ENCODE measurements at regions not wholly inside any gene's neighbourhood (a gene's known extent, or its start where the extent isn't known, plus 50 kb on each side); places are given as distances from the start of the nearest gene placed in this dataset.

GRCh38 chr7:69250958-69251357 is 347.3 kb upstream of the AUTS2 start:
- no peak overlapping the region for H3K4me3 Mint-ChIP-seq
- DNase-seq, result no peak
- H3K27ac Mint-ChIP-seq, result no peak overlapping the region
- H3K27me3 Mint-ChIP-seq (ENCODE audit: low read depth in 3 of 3), result peaks cover 3 to 7% (median 4%) of the 10 kb centered on the region in 3 donors
- H3K4me1 Mint-ChIP-seq, result no peaks in the 10 kb centered on the region
- no peaks in the 10 kb centered on the region for H3K36me3 Mint-ChIP-seq
- peaks cover 0 to 5% (median 0%) of the 10 kb centered on the region in 6 donors for H3K9me3 Mint-ChIP-seq

GRCh38 chr7:69254643-69255042 is 343.6 kb upstream of the AUTS2 start:
- peaks cover 4 to 8% (median 7%) of the 10 kb centered on the region in 3 donors for H3K27me3 Mint-ChIP-seq (ENCODE audit: low read depth in 3 of 3)
- H3K4me1 Mint-ChIP-seq, result no peaks in the 10 kb centered on the region

GRCh38 chr7:69256634-69257081 is 341.6 kb upstream of the AUTS2 start:
- no peaks in the 10 kb centered on the region for H3K4me1 Mint-ChIP-seq
- peaks cover 0 to 2% (median 0%) of the 10 kb centered on the region in 6 donors for H3K9me3 Mint-ChIP-seq
- no peak overlapping the region for H3K4me3 Mint-ChIP-seq
- H3K36me3 Mint-ChIP-seq, result no peaks in the 10 kb centered on the region
- peak overlapping the region in 1 of 6 donors; percentile 20 for H3K27ac Mint-ChIP-seq
- DNase-seq, result no peak
- peaks cover 2 to 9% (median 8%) of the 10 kb centered on the region in 3 donors for H3K27me3 Mint-ChIP-seq (ENCODE audit: low read depth in 3 of 3)

More at GRCh38 chr7:69254643-69255042, 343.6 kb upstream of the AUTS2 start:
- Mint-ChIP-seq H3K9me3 (peaks cover 0 to 5% (median 0%) of the 10 kb centered on the region in 6 donors), H3K36me3 (no peaks in the 10 kb centered on the region), H3K4me3 (no peak overlapping the region), H3K27ac (no peak overlapping the region)
- DNase-seq, result no peak

- no peaks in the 10 kb centered on the region for H3K36me3 Mint-ChIP-seq
- H3K27me3 Mint-ChIP-seq (ENCODE audit: low read depth in 3 of 3), result peaks cover 2 to 5% (median 4%) of the 10 kb centered on the region in 3 donors
- H3K4me1 Mint-ChIP-seq, result no peaks in the 10 kb centered on the region
- H3K27ac Mint-ChIP-seq, result no peak overlapping the region
- H3K9me3 Mint-ChIP-seq, result peaks cover 0 to 2% (median 0%) of the 10 kb centered on the region in 6 donors
- DNase-seq, result no peak
- H3K4me3 Mint-ChIP-seq, result no peak overlapping the region
These were observed 340.7 kb upstream of the AUTS2 start for GRCh38 chr7:69257592-69257991.

- DNase-seq, result no peak
- no peak overlapping the region for H3K4me3 Mint-ChIP-seq
- H3K27me3 Mint-ChIP-seq (ENCODE audit: low read depth in 3 of 3), result peaks cover 0 to 5% (median 4%) of the 10 kb centered on the region in 3 donors
- no peak overlapping the region for H3K27ac Mint-ChIP-seq
- H3K9me3 Mint-ChIP-seq, result peaks cover 0 to 2% (median 0%) of the 10 kb centered on the region in 6 donors
- no peaks in the 10 kb centered on the region for H3K4me1 Mint-ChIP-seq
- no peaks in the 10 kb centered on the region for H3K36me3 Mint-ChIP-seq
These were observed 338.8 kb upstream of the AUTS2 start for GRCh38 chr7:69259445-69259844.

- H3K4me3 Mint-ChIP-seq, result no peak overlapping the region
- H3K36me3 Mint-ChIP-seq, result no peaks in the 10 kb centered on the region
- H3K27ac Mint-ChIP-seq, result no peak overlapping the region
- H3K27me3 Mint-ChIP-seq (ENCODE audit: low read depth in 3 of 3), result peaks cover 0 to 5% (median 3%) of the 10 kb centered on the region in 3 donors
- no peak for DNase-seq
- no peaks in the 10 kb centered on the region for H3K4me1 Mint-ChIP-seq
- peaks cover 0 to 2% (median 0%) of the 10 kb centered on the region in 6 donors for H3K9me3 Mint-ChIP-seq
These were observed 338.3 kb upstream of the AUTS2 start for GRCh38 chr7:69260023-69260422.

GRCh38 chr7:69263550-69263949 is 334.7 kb upstream of the AUTS2 start:
- Mint-ChIP-seq H3K4me3 (no peak overlapping the region), H3K27ac (no peak overlapping the region), H3K27me3 (ENCODE audit: low read depth in 3 of 3) (peaks cover 0 to 3% (median 2%) of the 10 kb centered on the region in 3 donors), H3K4me1 (no peaks in the 10 kb centered on the region), H3K9me3 (peaks cover 0 to 2% (median 0%) of the 10 kb centered on the region in 6 donors), H3K36me3 (no peaks in the 10 kb centered on the region)
- no peak for DNase-seq

GRCh38 chr7:69269806-69270205 is 328.5 kb upstream of the AUTS2 start:
- H3K36me3 Mint-ChIP-seq, result no peaks in the 10 kb centered on the region
- H3K27ac Mint-ChIP-seq, result no peak overlapping the region
- DNase-seq, result no peak
- H3K4me1 Mint-ChIP-seq, result no peaks in the 10 kb centered on the region
- peaks cover 0 to 2% (median 0%) of the 10 kb centered on the region in 6 donors for H3K9me3 Mint-ChIP-seq
- H3K27me3 Mint-ChIP-seq (ENCODE audit: low read depth in 3 of 3), result peaks cover 0 to 8% (median 0%) of the 10 kb centered on the region in 3 donors
- H3K4me3 Mint-ChIP-seq, result no peak overlapping the region

GRCh38 chr7:69272101-69272500 is 326.2 kb upstream of the AUTS2 start:
- Mint-ChIP-seq H3K27me3 (ENCODE audit: low read depth in 3 of 3) (peaks cover 0 to 5% (median 5%) of the 10 kb centered on the region in 3 donors), H3K9me3 (peaks cover 0 to 2% (median 0%) of the 10 kb centered on the region in 6 donors), H3K36me3 (no peaks in the 10 kb centered on the region), H3K27ac (no peak overlapping the region), H3K4me1 (no peaks in the 10 kb centered on the region), H3K4me3 (no peak overlapping the region)
- no peak for DNase-seq

- peaks cover 2 to 11% (median 7%) of the 10 kb centered on the region in 3 donors for H3K27me3 Mint-ChIP-seq (ENCODE audit: low read depth in 3 of 3)
- H3K4me1 Mint-ChIP-seq, result no peaks in the 10 kb centered on the region
- no peak overlapping the region for H3K27ac Mint-ChIP-seq
- H3K9me3 Mint-ChIP-seq, result no peaks in the 10 kb centered on the region
- H3K4me3 Mint-ChIP-seq, result no peak overlapping the region
- no peaks in the 10 kb centered on the region for H3K36me3 Mint-ChIP-seq
- DNase-seq, result no peak
These were observed 322.1 kb upstream of the AUTS2 start for GRCh38 chr7:69276011-69276729.

- Mint-ChIP-seq H3K27ac (no peak overlapping the region), H3K4me1 (no peaks in the 10 kb centered on the region), H3K36me3 (no peaks in the 10 kb centered on the region), H3K4me3 (no peak overlapping the region), H3K9me3 (no peaks in the 10 kb centered on the region), H3K27me3 (ENCODE audit: low read depth in 3 of 3) (peaks cover 2 to 11% (median 7%) of the 10 kb centered on the region in 3 donors)
- no peak for DNase-seq
These were observed 320.9 kb upstream of the AUTS2 start for GRCh38 chr7:69277366-69277765.

GRCh38 chr7:69282946-69283345 is 315.3 kb upstream of the AUTS2 start:
- H3K4me3 Mint-ChIP-seq, result no peak overlapping the region
- H3K27ac Mint-ChIP-seq, result no peak overlapping the region
- H3K27me3 Mint-ChIP-seq (ENCODE audit: low read depth in 3 of 3), result peaks cover 2 to 12% (median 2%) of the 10 kb centered on the region in 3 donors

GRCh38 chr7:69283421-69283820 is 314.9 kb upstream of the AUTS2 start:
- Mint-ChIP-seq H3K27ac (no peak overlapping the region), H3K36me3 (peaks cover 0 to 3% (median 0%) of the 10 kb centered on the region in 3 donors), H3K4me3 (no peak overlapping the region), H3K27me3 (ENCODE audit: low read depth in 3 of 3) (peaks cover 2 to 12% (median 2%) of the 10 kb centered on the region in 3 donors), H3K4me1 (no peaks in the 10 kb centered on the region), H3K9me3 (peaks cover 0 to 2% (median 0%) of the 10 kb centered on the region in 6 donors)
- DNase-seq, result no peak

More at GRCh38 chr7:69282946-69283345, 315.3 kb upstream of the AUTS2 start:
- Mint-ChIP-seq H3K4me1 (no peaks in the 10 kb centered on the region), H3K9me3 (peaks cover 0 to 2% (median 0%) of the 10 kb centered on the region in 6 donors), H3K36me3 (peaks cover 0 to 3% (median 0%) of the 10 kb centered on the region in 3 donors)
- DNase-seq, result no peak

GRCh38 chr7:69285854-69286253 is 312.4 kb upstream of the AUTS2 start:
- H3K4me3 Mint-ChIP-seq, result no peak overlapping the region
- peaks cover 0 to 3% (median 0%) of the 10 kb centered on the region in 3 donors for H3K36me3 Mint-ChIP-seq
- no peak for DNase-seq
- peaks cover 0 to 9% (median 3%) of the 10 kb centered on the region in 3 donors for H3K27me3 Mint-ChIP-seq (ENCODE audit: low read depth in 3 of 3)
- no peaks in the 10 kb centered on the region for H3K4me1 Mint-ChIP-seq
- no peak overlapping the region for H3K27ac Mint-ChIP-seq
- H3K9me3 Mint-ChIP-seq, result peaks cover 0 to 2% (median 0%) of the 10 kb centered on the region in 6 donors

All from immature natural killer cell (primary cell).